Testis (tissue), 2 donors: ENCODE measurements at regions not wholly inside any gene's neighbourhood (a gene's known extent, or its start where the extent isn't known, plus 50 kb on each side); places are given as distances from the start of the nearest gene placed in this dataset.
"Not testable (repeated sequence)": the region's sequence is repeated elsewhere in the genome, so short reads cannot be mapped to it uniquely, and the experiment has no call there.

ENCODE experiments used
- DNase-seq: peaks from one replicate; pipeline ENCODE4 v3.0.0-alpha.2; 2019
- H3K27ac ChIP-seq, 2 donors: fragments of 200-600 bp; sonication (generic); one replicate each; pipeline ENCODE4 v1.5.1; 2019
- H3K27me3 ChIP-seq: fragments of 200-600 bp; sonication (generic); one replicate; pipeline ENCODE4 v1.5.1; 2019
- H3K36me3 ChIP-seq: fragments of 200-600 bp; sonication (generic); one replicate; pipeline ENCODE4 v1.5.1; 2017; ENCODE audit warnings: low read depth; ENCODE audit errors: missing control alignments
- H3K4me1 ChIP-seq: fragments of 200-600 bp; sonication (generic); one replicate; pipeline ENCODE4 v1.5.1; 2019
- H3K4me3 ChIP-seq, 2 donors: fragments of 200-600 bp; sonication (generic); one replicate each; pipeline ENCODE4 v1.5.1; 2017 to 2019
- H3K9me3 ChIP-seq: fragments of 200-600 bp; sonication (generic); one replicate; pipeline ENCODE4 v1.5.1; 2017
- CTCF ChIP-seq, 3 experiments: fragments of 450-650 bp in 2 of 3; fragments of 200-600 bp in 1 of 3; sonication (generic) in 1 of 3; IDR thresholded peaks; one replicate each; pipeline ENCODE4 v1.5.1; 2016 to 2019; ENCODE audit warnings: antibody characterized with exemption in 3 of 3, mild to moderate bottlenecking in 2 of 3, moderate library complexity in 1 of 3
- POLR2A ChIP-seq: fragments of 450-650 bp; IDR thresholded peaks from one replicate; pipeline ENCODE4 v1.6.1; 2017; ENCODE audit warnings: antibody characterized with exemption, mild to moderate bottlenecking, moderate library complexity
- WGBS, 2 donors: methylation state at CpG; one replicate each; pipeline ENCODE4 v1.1.5; 2018; 5-methylcytosine and 5-hydroxymethylcytosine counted together
- intact Hi-C: fragments of 100-400 bp; cut with DNase I; formaldehyde crosslinking; loops from one replicate; pipeline ENCODE4 v1.15.1; 2023; ENCODE audit warnings: low total_unique reads

GRCh38 chrY:7325531-7325930 is 414.0 kb upstream of the AMELY start:
- H3K27me3 ChIP-seq = no peaks in the 10 kb centered on the region
- no peaks in the 10 kb centered on the region for H3K36me3 ChIP-seq
- intact Hi-C loops = no loop called here
- no peaks in the 10 kb centered on the region for H3K9me3 ChIP-seq
- no peak for DNase-seq
- H3K4me3 ChIP-seq = no peak overlapping the region
- H3K4me1 ChIP-seq = no peaks in the 10 kb centered on the region
- WGBS, 2 donors = 93 to 100% methylated on average over 1 to 3 of the region's 13 CpGs
- TF ChIP-seq POLR2A = no peak
- no peak for TF ChIP-seq CTCF (IDR thresholded peaks at IDR 0.05)
- H3K27ac ChIP-seq = no peak overlapping the region

- H3K4me3 ChIP-seq = no peak overlapping the region
- no peak overlapping the region for H3K27ac ChIP-seq
- intact Hi-C loops = no loop called here
- H3K9me3 ChIP-seq = no peaks in the 10 kb centered on the region
- no peaks in the 10 kb centered on the region for H3K27me3 ChIP-seq
- H3K36me3 ChIP-seq = no peaks in the 10 kb centered on the region
- no peak for DNase-seq
- H3K4me1 ChIP-seq = no peaks in the 10 kb centered on the region
- TF ChIP-seq POLR2A (no peak), CTCF (IDR thresholded peaks at IDR 0.05) (no peak)
- WGBS, 2 donors = 59 to 60% methylated on average over 5 of the region's 5 CpGs
Observed at GRCh38 chrY:7320751-7321150, 409.2 kb upstream of the AMELY start.

- 63% methylated on average over 2 of the region's 4 CpGs; no CpG with 5 or more reads in 1 of the 2 donors for WGBS, 2 donors
- H3K9me3 ChIP-seq, H3K4me3 ChIP-seq, intact Hi-C loops, H3K27ac ChIP-seq, H3K27me3 ChIP-seq, H3K36me3 ChIP-seq, DNase-seq, H3K4me1 ChIP-seq: not testable (repeated sequence)
Observed at GRCh38 chrY:7320171-7320570, 408.6 kb upstream of the AMELY start.

GRCh38 chrY:7318122-7318521 is 406.6 kb upstream of the AMELY start:
- 84 to 98% methylated on average over 5 of the region's 5 CpGs for WGBS, 2 donors
- Histone ChIP-seq H3K4me1 (no peaks in the 10 kb centered on the region), H3K9me3 (no peaks in the 10 kb centered on the region), H3K4me3 (no peak overlapping the region), H3K27ac (no peak overlapping the region), H3K27me3 (no peaks in the 10 kb centered on the region), H3K36me3 (no peaks in the 10 kb centered on the region)
- intact Hi-C loops = no loop called here
- DNase-seq = no peak
- TF ChIP-seq POLR2A = no peak
- no peak for TF ChIP-seq CTCF (IDR thresholded peaks at IDR 0.05)

GRCh38 chrY:7317571-7317970 is 406.0 kb upstream of the AMELY start:
- no peaks in the 10 kb centered on the region for H3K27me3 ChIP-seq
- intact Hi-C loops = no loop called here
- H3K4me1 ChIP-seq = no peaks in the 10 kb centered on the region
- no peak overlapping the region for H3K27ac ChIP-seq
- no peaks in the 10 kb centered on the region for H3K9me3 ChIP-seq
- TF ChIP-seq POLR2A = no peak
- TF ChIP-seq CTCF (IDR thresholded peaks at IDR 0.05) = no peak
- 69 to 71% methylated on average over 3 of the region's 3 CpGs for WGBS, 2 donors
- no peak for DNase-seq
- H3K4me3 ChIP-seq = no peak overlapping the region
- H3K36me3 ChIP-seq = no peaks in the 10 kb centered on the region
